Nephron (organoid): ENCODE measurements at regions not wholly inside any gene's neighbourhood (a gene's known extent, or its start where the extent isn't known, plus 50 kb on each side); places are given as distances from the start of the nearest gene placed in this dataset.

Experiments used
- H3K27ac Mint-ChIP-seq, 3 experiments: 2 replicates each; pipeline ENCODE4 v1.8.0; 2020; ENCODE audit warnings: mixed read lengths in 3 of 3, mild to moderate bottlenecking in 2 of 3, moderate library complexity in 1 of 3
- H3K27me3 Mint-ChIP-seq: 2 replicates; pipeline ENCODE4 v1.8.0; 2021; ENCODE audit warnings: low read depth, mild to moderate bottlenecking, moderate library complexity, mixed read lengths
- H3K36me3 Mint-ChIP-seq: 2 replicates; pipeline ENCODE4 v1.8.0; 2020; ENCODE audit warnings: low read depth, mixed read lengths
- H3K4me1 Mint-ChIP-seq: 2 replicates; pipeline ENCODE4 v1.8.0; 2020; ENCODE audit warnings: mixed read lengths
- H3K4me3 Mint-ChIP-seq, 3 experiments: 2 replicates each; pipeline ENCODE4 v1.8.0; 2020; ENCODE audit warnings: mild to moderate bottlenecking in 3 of 3, mixed read lengths in 3 of 3, moderate library complexity in 2 of 3
- H3K9me3 Mint-ChIP-seq: 2 replicates; pipeline ENCODE4 v1.8.0; 2020; ENCODE audit warnings: mixed read lengths
- CTCF ChIP-seq, 3 experiments: fragments of 200-600 bp; sonication (generic); IDR thresholded peaks; one replicate each; pipeline ENCODE4 v1.5.0; 2021; ENCODE audit warnings: antibody characterized with exemption in 3 of 3; ENCODE audit not compliant: unreplicated experiment in 3 of 3

GRCh38 chr12:30218073-30218472 is 434.3 kb upstream of the TMTC1 start:
- H3K27me3 Mint-ChIP-seq, result no peaks in the 10 kb centered on the region
- no peak overlapping the region for H3K27ac Mint-ChIP-seq
- H3K4me3 Mint-ChIP-seq, result no peak overlapping the region
- H3K9me3 Mint-ChIP-seq, result no peaks in the 10 kb centered on the region
- TF ChIP-seq CTCF (IDR thresholded peaks at IDR 0.05; ENCODE audit: unreplicated experiment in 3 of 3), result no peak
- no peaks in the 10 kb centered on the region for H3K36me3 Mint-ChIP-seq
- no peaks in the 10 kb centered on the region for H3K4me1 Mint-ChIP-seq

- Mint-ChIP-seq H3K4me3 (no peak overlapping the region), H3K27me3 (peaks cover 4% of the 10 kb centered on the region), H3K4me1 (no peaks in the 10 kb centered on the region), H3K9me3 (no peaks in the 10 kb centered on the region), H3K27ac (no peak overlapping the region), H3K36me3 (no peaks in the 10 kb centered on the region)
- no peak for TF ChIP-seq CTCF (IDR thresholded peaks at IDR 0.05; ENCODE audit: unreplicated experiment in 3 of 3)
Measured at GRCh38 chr12:30213166-30213565, 429.4 kb upstream of the TMTC1 start.

- Mint-ChIP-seq H3K36me3 (no peaks in the 10 kb centered on the region), H3K27me3 (peaks cover 4% of the 10 kb centered on the region), H3K9me3 (no peaks in the 10 kb centered on the region), H3K27ac (peak overlapping the region in 1 of 3 experiments; percentile 23), H3K4me3 (no peak overlapping the region), H3K4me1 (no peaks in the 10 kb centered on the region)
- TF ChIP-seq CTCF (IDR thresholded peaks at IDR 0.05; ENCODE audit: unreplicated experiment in 3 of 3), result no peak
Measured at GRCh38 chr12:30211743-30212142, 428.0 kb upstream of the TMTC1 start.

- no peak overlapping the region for H3K27ac Mint-ChIP-seq
- H3K4me1 Mint-ChIP-seq, result no peaks in the 10 kb centered on the region
- no peak overlapping the region for H3K4me3 Mint-ChIP-seq
- no peaks in the 10 kb centered on the region for H3K36me3 Mint-ChIP-seq
- TF ChIP-seq CTCF (IDR thresholded peaks at IDR 0.05; ENCODE audit: unreplicated experiment in 3 of 3), result no peak
- no peaks in the 10 kb centered on the region for H3K9me3 Mint-ChIP-seq
- H3K27me3 Mint-ChIP-seq, result peaks cover 52% of the 10 kb centered on the region
Measured at GRCh38 chr12:30203981-30204380, 420.2 kb upstream of the TMTC1 start.

- no peak overlapping the region for H3K27ac Mint-ChIP-seq
- H3K27me3 Mint-ChIP-seq, result peaks cover 52% of the 10 kb centered on the region
- no peak for TF ChIP-seq CTCF (IDR thresholded peaks at IDR 0.05; ENCODE audit: unreplicated experiment in 3 of 3)
- H3K4me1 Mint-ChIP-seq, result no peaks in the 10 kb centered on the region
- no peaks in the 10 kb centered on the region for H3K36me3 Mint-ChIP-seq
- no peak overlapping the region for H3K4me3 Mint-ChIP-seq
- H3K9me3 Mint-ChIP-seq, result no peaks in the 10 kb centered on the region
Measured at GRCh38 chr12:30202521-30203254, 418.9 kb upstream of the TMTC1 start.
